ENCODE measurements at regions not wholly inside any gene's neighbourhood (a gene's known extent, or its start where the extent isn't known, plus 50 kb on each side); places are given as distances from the start of the nearest gene placed in this dataset.
"Not testable (repeated sequence)": the region's sequence is repeated elsewhere in the genome, so short reads cannot be mapped to it uniquely, and the experiment has no call there.

- ATAC-seq (ENCODE audit: low read depth in 2 of 2); H3K4me1 ChIP-seq (ENCODE audit: control insufficient read depth, insufficient read depth, low read length, poor library complexity, severe bottlenecking); H3K4me1 Mint-ChIP-seq; H3K36me3 ChIP-seq (ENCODE audit: control insufficient read depth, insufficient read depth, low read length); DNase-seq; H3K27me3 Mint-ChIP-seq; H3K4me3 ChIP-seq (ENCODE audit: low read depth, low read length); H3K4me3 Mint-ChIP-seq; H3K27me3 ChIP-seq (ENCODE audit: control insufficient read depth, insufficient read depth, low read length); H3K36me3 Mint-ChIP-seq; H3K9me3 Mint-ChIP-seq; H3K9me3 ChIP-seq (ENCODE audit: control insufficient read depth in 2 of 2, low read length in 2 of 2); H3K27ac ChIP-seq (ENCODE audit: insufficient read depth, low read length, poor library complexity, severe bottlenecking); H3K27ac Mint-ChIP-seq: not testable (repeated sequence)
These were observed 151.8 kb upstream of the NBPF9 start for GRCh38 chr1:149254894-149255847.

GRCh38 chr1:149260284-149260683 is 156.9 kb upstream of the NBPF9 start:
- H3K4me1 Mint-ChIP-seq; H3K4me1 ChIP-seq (ENCODE audit: control insufficient read depth, insufficient read depth, low read length, poor library complexity, severe bottlenecking); H3K27me3 ChIP-seq (ENCODE audit: control insufficient read depth, insufficient read depth, low read length); H3K9me3 ChIP-seq (ENCODE audit: control insufficient read depth in 2 of 2, low read length in 2 of 2); H3K27ac Mint-ChIP-seq; ATAC-seq (ENCODE audit: low read depth in 2 of 2); H3K4me3 ChIP-seq (ENCODE audit: low read depth, low read length); DNase-seq; H3K27ac ChIP-seq (ENCODE audit: insufficient read depth, low read length, poor library complexity, severe bottlenecking); H3K27me3 Mint-ChIP-seq; H3K9me3 Mint-ChIP-seq; H3K36me3 Mint-ChIP-seq; H3K4me3 Mint-ChIP-seq; H3K36me3 ChIP-seq (ENCODE audit: control insufficient read depth, insufficient read depth, low read length): not testable (repeated sequence)

GRCh38 chr1:149260736-149261340 is 157.5 kb upstream of the NBPF9 start:
- not testable (repeated sequence) for H3K27ac ChIP-seq (ENCODE audit: insufficient read depth, low read length, poor library complexity, severe bottlenecking); H3K4me1 Mint-ChIP-seq; H3K27me3 ChIP-seq (ENCODE audit: control insufficient read depth, insufficient read depth, low read length); H3K27ac Mint-ChIP-seq; H3K4me1 ChIP-seq (ENCODE audit: control insufficient read depth, insufficient read depth, low read length, poor library complexity, severe bottlenecking); H3K4me3 ChIP-seq (ENCODE audit: low read depth, low read length); H3K36me3 ChIP-seq (ENCODE audit: control insufficient read depth, insufficient read depth, low read length); H3K4me3 Mint-ChIP-seq; H3K36me3 Mint-ChIP-seq; DNase-seq; ATAC-seq (ENCODE audit: low read depth in 2 of 2); H3K27me3 Mint-ChIP-seq; H3K9me3 ChIP-seq (ENCODE audit: control insufficient read depth in 2 of 2, low read length in 2 of 2); H3K9me3 Mint-ChIP-seq

GRCh38 chr1:149267287-149267686 is 163.9 kb upstream of the NBPF9 start:
- H3K9me3 ChIP-seq (ENCODE audit: control insufficient read depth in 2 of 2, low read length in 2 of 2); H3K4me3 Mint-ChIP-seq; H3K27ac Mint-ChIP-seq; H3K4me3 ChIP-seq (ENCODE audit: low read depth, low read length); H3K27me3 Mint-ChIP-seq; H3K27me3 ChIP-seq (ENCODE audit: control insufficient read depth, insufficient read depth, low read length); ATAC-seq (ENCODE audit: low read depth in 2 of 2); H3K36me3 ChIP-seq (ENCODE audit: control insufficient read depth, insufficient read depth, low read length); H3K9me3 Mint-ChIP-seq; H3K4me1 Mint-ChIP-seq; DNase-seq; H3K36me3 Mint-ChIP-seq; H3K4me1 ChIP-seq (ENCODE audit: control insufficient read depth, insufficient read depth, low read length, poor library complexity, severe bottlenecking); H3K27ac ChIP-seq (ENCODE audit: insufficient read depth, low read length, poor library complexity, severe bottlenecking): not testable (repeated sequence)

- H3K27ac ChIP-seq (ENCODE audit: insufficient read depth, low read length, poor library complexity, severe bottlenecking); H3K4me3 Mint-ChIP-seq; H3K9me3 ChIP-seq (ENCODE audit: control insufficient read depth in 2 of 2, low read length in 2 of 2); H3K27me3 ChIP-seq (ENCODE audit: control insufficient read depth, insufficient read depth, low read length); H3K9me3 Mint-ChIP-seq; H3K4me1 ChIP-seq (ENCODE audit: control insufficient read depth, insufficient read depth, low read length, poor library complexity, severe bottlenecking); H3K27me3 Mint-ChIP-seq; H3K36me3 ChIP-seq (ENCODE audit: control insufficient read depth, insufficient read depth, low read length); H3K4me3 ChIP-seq (ENCODE audit: low read depth, low read length); DNase-seq; H3K4me1 Mint-ChIP-seq; ATAC-seq (ENCODE audit: low read depth in 2 of 2); H3K27ac Mint-ChIP-seq; H3K36me3 Mint-ChIP-seq: not testable (repeated sequence)
These were observed 165.8 kb upstream of the NBPF9 start for GRCh38 chr1:149269001-149269702.

GRCh38 chr1:149269833-149270232 is 166.5 kb upstream of the NBPF9 start:
- not testable (repeated sequence) for ATAC-seq (ENCODE audit: low read depth in 2 of 2); H3K27ac Mint-ChIP-seq; H3K4me1 ChIP-seq (ENCODE audit: control insufficient read depth, insufficient read depth, low read length, poor library complexity, severe bottlenecking); DNase-seq; H3K36me3 ChIP-seq (ENCODE audit: control insufficient read depth, insufficient read depth, low read length); H3K4me3 Mint-ChIP-seq; H3K9me3 ChIP-seq (ENCODE audit: control insufficient read depth in 2 of 2, low read length in 2 of 2); H3K4me1 Mint-ChIP-seq; H3K4me3 ChIP-seq (ENCODE audit: low read depth, low read length); H3K27ac ChIP-seq (ENCODE audit: insufficient read depth, low read length, poor library complexity, severe bottlenecking); H3K27me3 ChIP-seq (ENCODE audit: control insufficient read depth, insufficient read depth, low read length); H3K9me3 Mint-ChIP-seq; H3K27me3 Mint-ChIP-seq; H3K36me3 Mint-ChIP-seq

GRCh38 chr1:149274493-149274892 is 171.1 kb upstream of the NBPF9 start:
- not testable (repeated sequence) for H3K4me1 ChIP-seq (ENCODE audit: control insufficient read depth, insufficient read depth, low read length, poor library complexity, severe bottlenecking); H3K4me1 Mint-ChIP-seq; H3K36me3 Mint-ChIP-seq

More at GRCh38 chr1:149274493-149274892, 171.1 kb upstream of the NBPF9 start:
- not testable (repeated sequence) for H3K27me3 ChIP-seq (ENCODE audit: control insufficient read depth, insufficient read depth, low read length); H3K9me3 Mint-ChIP-seq; ATAC-seq (ENCODE audit: low read depth in 2 of 2); H3K27me3 Mint-ChIP-seq; H3K9me3 ChIP-seq (ENCODE audit: control insufficient read depth in 2 of 2, low read length in 2 of 2); H3K36me3 ChIP-seq (ENCODE audit: control insufficient read depth, insufficient read depth, low read length); H3K4me3 ChIP-seq (ENCODE audit: low read depth, low read length); DNase-seq; H3K27ac Mint-ChIP-seq; H3K27ac ChIP-seq (ENCODE audit: insufficient read depth, low read length, poor library complexity, severe bottlenecking); H3K4me3 Mint-ChIP-seq
